NAMALWA (cell line): ENCODE measurements at regions not wholly inside any gene's neighbourhood (a gene's known extent, or its start where the extent isn't known, plus 50 kb on each side); places are given as distances from the start of the nearest gene placed in this dataset.
"Not testable (repeated sequence)": the region's sequence is repeated elsewhere in the genome, so short reads cannot be mapped to it uniquely, and the experiment has no call there.

ENCODE experiments used
- DNase-seq: peaks from one replicate; pipeline ENCODE4 v3.0.0-alpha.2; 2015; ENCODE audit warnings: low spot score

- DNase-seq: not testable (repeated sequence)
Measured at GRCh38 chr1:146324463-146324862, 95.6 kb upstream of the NOTCH2NLA start.

- DNase-seq: not testable (repeated sequence)
Measured at GRCh38 chr1:146323302-146323701, 94.5 kb upstream of the NOTCH2NLA start.

GRCh38 chr1:146322893-146323292 lies 94.1 kb upstream of the NOTCH2NLA start:
- not testable (repeated sequence) for DNase-seq

GRCh38 chr1:146318715-146319114 lies 89.9 kb upstream of the NOTCH2NLA start:
- DNase-seq: not testable (repeated sequence)

GRCh38 chr1:146317785-146318184 lies 89.0 kb upstream of the NOTCH2NLA start:
- not testable (repeated sequence) for DNase-seq

- not testable (repeated sequence) for DNase-seq
Measured at GRCh38 chr1:146314449-146315246, 85.8 kb upstream of the NOTCH2NLA start.

GRCh38 chr1:146310579-146310978 lies 81.8 kb upstream of the NOTCH2NLA start:
- not testable (repeated sequence) for DNase-seq

GRCh38 chr1:146309427-146309826 lies 80.6 kb upstream of the NOTCH2NLA start:
- not testable (repeated sequence) for DNase-seq

- DNase-seq: not testable (repeated sequence)
Measured at GRCh38 chr1:146308892-146309291, 80.1 kb upstream of the NOTCH2NLA start.

- not testable (repeated sequence) for DNase-seq
Measured at GRCh38 chr1:146308152-146308551, 79.3 kb upstream of the NOTCH2NLA start.

GRCh38 chr1:146307632-146308031 lies 78.8 kb upstream of the NOTCH2NLA start:
- not testable (repeated sequence) for DNase-seq

GRCh38 chr1:146306651-146307050 lies 77.8 kb upstream of the NOTCH2NLA start:
- DNase-seq: not testable (repeated sequence)

GRCh38 chr1:146305442-146305841 lies 76.6 kb upstream of the NOTCH2NLA start:
- DNase-seq: not testable (repeated sequence)

GRCh38 chr1:146298575-146298897 lies 69.7 kb upstream of the NOTCH2NLA start:
- DNase-seq: not testable (repeated sequence)

- DNase-seq: not testable (repeated sequence)
Measured at GRCh38 chr1:146297781-146298574, 69.2 kb upstream of the NOTCH2NLA start.

GRCh38 chr1:146292940-146293936 lies 64.4 kb upstream of the NOTCH2NLA start:
- not testable (repeated sequence) for DNase-seq

- DNase-seq: not testable (repeated sequence)
Measured at GRCh38 chr1:146292424-146292823, 63.6 kb upstream of the NOTCH2NLA start.

- not testable (repeated sequence) for DNase-seq
Measured at GRCh38 chr1:146287881-146288280, 59.1 kb upstream of the NOTCH2NLA start.

GRCh38 chr1:146284760-146285159 lies 55.9 kb upstream of the NOTCH2NLA start:
- DNase-seq: not testable (repeated sequence)

GRCh38 chr1:146283527-146283880 lies 54.7 kb upstream of the NOTCH2NLA start:
- not testable (repeated sequence) for DNase-seq

GRCh38 chr1:146282807-146283526 lies 54.1 kb upstream of the NOTCH2NLA start:
- DNase-seq: not testable (repeated sequence)
